ENCODE measurements at regions not wholly inside any gene's neighbourhood (a gene's known extent, or its start where the extent isn't known, plus 50 kb on each side); places are given as distances from the start of the nearest gene placed in this dataset.

GRCh38 chr5:123865641-123866040 lies 353.7 kb downstream of the CSNK1G3 start:
- intact Hi-C loops (cut with DNase I; ENCODE audit: low total_unique reads), result no loop called here
- DNase-seq (ENCODE audit: low spot score in 2 of 2), result no peak
- TF ChIP-seq CTCF (IDR thresholded peaks at IDR 0.05) (no peak), POLR2A (IDR thresholded peaks at IDR 0.05) (no peak)
- WGBS, 2 donors, result 94 to 97% methylated on average over 8 of the region's 8 CpGs
- no peak overlapping the region for H3K4me3 ChIP-seq (ENCODE audit: low read depth, poor library complexity, severe bottlenecking)

DNA sequence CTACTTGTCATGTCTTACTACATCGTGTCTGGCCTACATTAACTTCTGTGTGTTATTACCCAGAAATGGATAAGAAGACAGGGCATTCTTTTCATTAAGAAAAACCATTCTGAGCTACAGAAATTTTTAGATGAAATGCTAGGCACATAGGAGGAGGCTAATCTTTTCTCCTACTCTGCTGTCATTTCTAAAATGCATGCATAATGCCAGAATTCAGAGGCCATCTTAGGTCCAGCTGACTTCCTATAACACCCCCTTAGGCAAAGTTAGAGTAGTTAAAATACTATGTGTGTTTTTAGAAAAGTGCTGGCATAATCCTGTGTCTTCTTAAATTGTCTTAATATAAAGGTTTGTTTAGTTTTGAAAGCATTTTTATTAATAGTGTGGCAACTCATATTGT lies 352.6 kb downstream of the CSNK1G3 start:
- no peak overlapping the region for H3K4me3 ChIP-seq (ENCODE audit: low read depth, poor library complexity, severe bottlenecking)
- TF ChIP-seq CTCF (IDR thresholded peaks at IDR 0.05), result no peak
- DNase-seq (ENCODE audit: low spot score in 2 of 2), result no peak
- intact Hi-C loops (cut with DNase I; ENCODE audit: low total_unique reads), result no loop called here
- WGBS, 2 donors, result 75 to 83% methylated on average over 1 of the region's 1 CpG

GRCh38 chr5:123858938-123859337 lies 347.0 kb downstream of the CSNK1G3 start:
- H3K4me3 ChIP-seq (ENCODE audit: low read depth, poor library complexity, severe bottlenecking), result no peak overlapping the region
- intact Hi-C loops (cut with DNase I; ENCODE audit: low total_unique reads), result no loop called here
- no peak for TF ChIP-seq CTCF (IDR thresholded peaks at IDR 0.05)
- TF ChIP-seq POLR2A (IDR thresholded peaks at IDR 0.05), result no peak

GRCh38 chr5:123856766-123857165 lies 344.8 kb downstream of the CSNK1G3 start:
- H3K4me3 ChIP-seq (ENCODE audit: low read depth, poor library complexity, severe bottlenecking), result no peak overlapping the region
- peak in 1 of 2 donors; percentile 28 for DNase-seq (ENCODE audit: low spot score in 2 of 2)
- TF ChIP-seq CTCF (IDR thresholded peaks at IDR 0.05) (no peak), POLR2A (IDR thresholded peaks at IDR 0.05) (no peak)
- 41 to 43% methylated on average over 1 of the region's 1 CpG for WGBS, 2 donors
- intact Hi-C loops (cut with DNase I; ENCODE audit: low total_unique reads), result no loop called here

More at GRCh38 chr5:123858938-123859337, 347.0 kb downstream of the CSNK1G3 start:
- WGBS, 2 donors, result 64 to 74% methylated on average over 1 of the region's 1 CpG
- DNase-seq (ENCODE audit: low spot score in 2 of 2), result no peak

GRCh38 chr5:123855609-123856008 lies 343.6 kb downstream of the CSNK1G3 start:
- DNase-seq (ENCODE audit: low spot score in 2 of 2), result no peak
- TF ChIP-seq POLR2A (IDR thresholded peaks at IDR 0.05) (no peak), CTCF (IDR thresholded peaks at IDR 0.05) (no peak)
- intact Hi-C loops (cut with DNase I; ENCODE audit: low total_unique reads), result no loop called here
- H3K4me3 ChIP-seq (ENCODE audit: low read depth, poor library complexity, severe bottlenecking), result no peak overlapping the region

GRCh38 chr5:123845356-123846100 lies 333.6 kb downstream of the CSNK1G3 start:
- intact Hi-C loops (cut with DNase I; ENCODE audit: low total_unique reads), result no loop called here
- H3K4me3 ChIP-seq (ENCODE audit: low read depth, poor library complexity, severe bottlenecking), result no peak overlapping the region
- 74 to 89% methylated on average over 6 of the region's 6 CpGs for WGBS, 2 donors
- TF ChIP-seq POLR2A (IDR thresholded peaks at IDR 0.05), result no peak
- TF ChIP-seq CTCF (IDR thresholded peaks at IDR 0.05), result no peak
- no peak for DNase-seq (ENCODE audit: low spot score in 2 of 2)

Measured in lower leg skin (tissue), 4 donors.